GM19351 (cell line): ENCODE measurements at regions not wholly inside any gene's neighbourhood (a gene's known extent, or its start where the extent isn't known, plus 50 kb on each side); places are given as distances from the start of the nearest gene placed in this dataset.
"Not testable (repeated sequence)": the region's sequence is repeated elsewhere in the genome, so short reads cannot be mapped to it uniquely, and the experiment has no call there.

ENCODE experiments used
- ATAC-seq: cut with Tn5 transposase; IDR thresholded peaks from one replicate; pipeline ENCODE4 v1.9.1; 2021; ENCODE audit warnings: mild to moderate bottlenecking, moderate library complexity; ENCODE audit not compliant: unreplicated experiment

DNA sequence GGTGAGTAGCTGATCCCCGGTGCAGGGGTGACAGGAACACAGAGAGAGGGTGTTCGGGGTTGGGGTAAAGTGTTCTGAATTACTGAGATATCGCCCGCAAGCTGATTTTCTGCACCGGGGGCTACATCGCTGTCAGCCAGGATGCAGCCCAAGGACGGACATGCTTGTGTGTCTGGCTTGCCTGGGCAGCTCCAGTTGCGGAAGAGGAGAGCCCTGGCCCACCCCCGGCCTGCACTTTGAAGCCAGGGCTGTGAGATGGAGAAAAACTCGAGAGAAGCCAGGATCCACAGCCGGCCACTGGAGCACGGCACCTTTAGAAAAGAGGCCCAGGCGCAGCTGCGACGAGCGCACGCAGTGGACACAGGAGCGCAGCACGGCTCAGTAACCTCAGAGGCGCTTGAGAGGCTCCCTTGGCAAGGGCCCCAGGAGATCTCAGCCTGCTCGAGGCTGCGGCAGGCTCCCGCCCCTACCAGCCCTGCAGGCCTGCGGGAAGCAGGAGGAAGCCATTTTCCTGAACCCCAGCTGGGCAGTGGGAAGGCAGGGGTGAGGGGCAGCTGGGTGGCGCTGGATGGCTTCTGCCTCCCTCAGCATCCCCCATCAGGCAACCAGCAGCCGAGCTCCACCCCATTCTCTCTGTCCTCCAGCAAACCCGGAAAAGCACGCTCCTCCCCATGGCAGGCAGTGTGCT is 59.2 kb downstream of the C9orf50 start:
- no peak for ATAC-seq

DNA sequence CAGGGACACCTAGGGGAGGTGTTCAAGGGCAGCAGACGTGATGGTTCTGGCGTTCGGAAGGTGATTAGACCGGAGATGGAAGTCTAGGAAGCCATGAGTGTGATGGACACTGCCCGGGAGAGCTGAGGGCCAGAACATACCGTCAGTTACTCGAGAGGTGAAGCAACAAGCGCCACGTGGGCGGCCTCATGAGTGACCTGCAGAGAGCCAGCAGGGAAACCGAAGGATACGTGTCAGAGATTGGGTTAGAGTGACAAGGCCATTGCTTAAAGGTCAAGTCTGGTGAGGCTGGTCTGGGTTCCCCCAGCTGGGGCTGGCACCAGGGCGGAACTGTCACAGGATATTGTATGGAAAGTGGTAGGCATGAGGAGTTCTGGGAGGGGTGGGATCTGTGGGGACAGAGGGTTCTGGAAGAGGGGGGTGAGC is 60.0 kb downstream of the C9orf50 start:
- ATAC-seq: no peak

DNA sequence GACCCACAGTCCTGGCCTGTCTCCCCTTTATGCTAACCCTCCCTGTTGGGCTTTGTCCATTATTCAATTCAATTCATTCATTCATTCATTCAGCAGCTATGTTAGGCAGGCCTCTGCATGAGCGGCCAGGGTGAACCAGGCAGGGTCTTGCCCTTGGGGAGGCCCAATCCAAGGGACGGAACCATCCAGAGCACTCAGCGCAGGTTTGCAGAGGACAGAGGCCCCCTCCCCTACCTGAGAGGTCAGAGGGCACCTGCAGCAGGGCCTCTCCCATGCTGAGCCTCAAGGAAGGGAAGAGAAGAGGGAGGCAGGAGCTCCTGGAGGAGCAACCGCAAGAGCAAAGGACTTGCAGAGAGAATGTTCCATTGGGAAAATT is 61.4 kb downstream of the C9orf50 start:
- no peak for ATAC-seq

DNA sequence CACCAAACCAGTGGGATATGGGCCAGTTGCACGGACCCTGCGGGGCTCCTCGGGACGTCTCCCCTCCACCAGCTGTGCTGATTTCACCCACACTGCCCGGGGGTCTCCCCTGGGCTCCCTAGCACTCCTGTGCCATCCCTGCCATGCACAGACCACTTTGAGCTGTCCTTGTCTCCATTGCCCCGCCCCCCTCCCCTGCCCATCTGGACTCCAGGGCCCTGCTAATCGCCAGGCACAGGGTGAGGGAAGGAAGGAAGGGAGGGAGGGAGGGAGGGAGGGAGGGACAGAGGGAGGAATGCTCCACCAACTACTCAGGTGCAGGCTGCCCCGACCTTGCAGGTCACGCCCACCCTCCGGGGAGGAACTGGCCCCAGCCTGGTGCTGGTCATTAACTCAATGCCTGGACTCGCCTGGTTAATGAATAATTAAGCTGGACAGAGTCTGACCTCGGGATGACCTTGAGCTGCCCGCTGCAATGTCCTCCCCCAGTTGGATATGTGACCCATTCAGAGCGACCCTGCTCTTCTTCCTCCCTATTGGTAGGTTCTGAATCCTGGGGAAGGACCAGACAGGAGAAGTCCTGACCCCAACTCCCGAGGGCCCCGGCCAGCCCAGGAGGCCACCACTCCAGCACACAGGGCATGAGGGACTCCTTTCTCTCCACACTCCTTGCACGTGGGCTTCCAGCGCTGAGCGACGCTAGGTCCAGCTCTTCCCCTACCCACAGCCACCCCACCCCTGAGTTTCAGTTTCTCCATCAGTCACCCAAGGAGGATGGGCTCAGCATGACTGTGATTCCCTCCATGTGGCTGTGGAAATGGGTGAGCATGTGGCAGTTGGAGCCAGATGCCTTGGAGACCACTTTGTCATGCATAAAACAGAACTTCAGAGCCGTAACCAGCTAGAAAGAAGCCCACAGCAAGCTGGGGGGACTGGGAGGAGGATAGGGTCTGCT is 62.1 kb downstream of the C9orf50 start:
- no peak for ATAC-seq

DNA sequence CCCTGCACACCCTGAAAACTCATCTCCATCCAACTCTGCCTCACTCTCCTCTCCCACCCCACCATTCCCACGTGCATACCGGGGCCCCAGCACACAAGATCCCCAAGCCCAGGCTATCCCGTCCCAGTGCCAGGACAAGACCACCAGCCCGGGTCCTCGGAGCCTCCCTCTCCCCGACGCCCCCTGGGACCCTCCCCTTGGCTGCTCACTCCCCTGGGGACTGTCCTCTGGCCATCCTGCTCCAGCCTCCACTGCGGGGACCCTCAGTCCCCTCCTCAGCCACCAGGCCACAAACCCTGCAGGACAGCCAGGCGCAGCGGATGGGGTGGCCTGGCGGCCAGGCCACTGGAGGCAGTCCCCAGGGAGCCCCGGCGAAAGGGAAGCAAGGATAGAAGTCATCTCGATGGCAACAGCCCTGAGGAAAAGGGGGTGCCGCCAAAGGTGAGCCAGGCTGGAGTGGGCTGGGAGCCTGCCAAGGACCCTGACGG is 62.8 kb downstream of the C9orf50 start:
- ATAC-seq: no peak

DNA sequence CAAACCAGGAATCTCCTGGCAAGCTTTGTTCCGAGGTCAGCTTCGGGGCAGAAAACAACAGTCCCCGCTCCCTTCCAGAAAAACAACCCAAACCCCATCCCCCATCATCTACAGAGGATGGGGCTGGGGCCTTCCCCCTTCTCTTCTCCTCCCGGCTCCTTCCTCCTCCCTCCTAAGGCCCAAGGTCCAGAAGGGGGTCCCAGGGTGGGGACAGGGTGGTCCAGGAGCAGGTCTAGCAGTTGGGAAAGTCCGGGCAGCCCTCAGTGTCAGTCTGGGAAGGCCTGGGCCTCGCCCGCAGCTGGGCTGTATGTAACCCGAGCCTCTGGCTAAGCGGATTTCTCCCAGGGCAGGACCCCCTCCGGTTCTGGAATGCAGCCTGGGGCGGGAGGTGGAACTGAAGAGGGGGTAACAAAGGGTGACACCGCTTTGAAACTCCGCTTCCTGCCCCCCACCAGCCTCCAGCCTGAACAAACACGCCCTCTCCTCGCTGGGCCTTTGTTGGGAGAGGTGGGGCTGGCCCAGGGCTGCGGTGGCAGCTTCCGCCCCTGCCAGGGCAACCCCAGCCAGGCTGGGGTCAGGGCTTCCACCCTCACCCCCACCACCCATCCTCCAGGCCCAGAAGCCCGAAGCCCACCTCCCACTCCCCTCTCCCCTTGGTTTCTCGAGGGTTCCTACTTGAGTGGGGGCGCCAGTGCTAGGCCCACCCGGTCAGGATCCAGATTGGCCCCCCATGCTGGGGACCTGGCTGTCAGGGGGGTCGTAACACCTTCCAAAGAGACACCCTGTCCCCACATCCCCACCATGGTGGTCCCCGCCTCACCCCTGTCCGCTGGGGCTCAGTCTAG is 63.5 kb downstream of the C9orf50 start:
- no peak for ATAC-seq

DNA sequence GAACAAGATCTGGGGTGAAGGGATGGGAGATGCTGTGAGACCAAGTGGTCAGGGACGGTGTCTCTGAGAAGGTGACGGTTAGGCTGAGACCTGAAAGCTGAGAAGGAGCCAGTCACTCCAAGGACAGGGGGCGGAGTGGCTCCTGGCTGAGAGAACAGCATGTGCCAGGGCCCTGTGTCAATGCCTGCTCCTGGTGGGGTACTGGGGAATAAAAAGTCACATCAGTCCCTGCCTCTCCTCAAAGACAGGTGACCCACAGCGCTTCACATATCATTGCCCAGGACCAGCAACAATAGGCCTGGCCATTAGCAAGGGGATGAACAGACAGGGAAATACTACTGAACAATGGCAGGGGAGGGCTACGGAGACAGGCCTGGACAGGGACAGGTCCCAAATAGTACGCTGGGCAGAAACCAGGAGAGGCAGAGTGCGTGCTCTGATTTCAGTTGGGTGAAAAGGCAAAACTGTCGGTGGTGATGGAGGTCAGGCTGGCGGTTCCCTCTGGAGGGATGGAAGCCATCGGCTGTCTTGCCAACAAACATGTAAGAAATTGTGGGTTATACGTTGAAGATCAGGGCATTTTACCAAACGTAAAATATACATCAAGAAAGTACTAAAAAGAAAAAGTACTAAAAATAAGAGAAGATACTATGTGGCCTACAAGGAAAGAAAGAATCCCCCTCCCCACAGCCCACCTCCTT is 64.3 kb downstream of the C9orf50 start:
- ATAC-seq: no peak

DNA sequence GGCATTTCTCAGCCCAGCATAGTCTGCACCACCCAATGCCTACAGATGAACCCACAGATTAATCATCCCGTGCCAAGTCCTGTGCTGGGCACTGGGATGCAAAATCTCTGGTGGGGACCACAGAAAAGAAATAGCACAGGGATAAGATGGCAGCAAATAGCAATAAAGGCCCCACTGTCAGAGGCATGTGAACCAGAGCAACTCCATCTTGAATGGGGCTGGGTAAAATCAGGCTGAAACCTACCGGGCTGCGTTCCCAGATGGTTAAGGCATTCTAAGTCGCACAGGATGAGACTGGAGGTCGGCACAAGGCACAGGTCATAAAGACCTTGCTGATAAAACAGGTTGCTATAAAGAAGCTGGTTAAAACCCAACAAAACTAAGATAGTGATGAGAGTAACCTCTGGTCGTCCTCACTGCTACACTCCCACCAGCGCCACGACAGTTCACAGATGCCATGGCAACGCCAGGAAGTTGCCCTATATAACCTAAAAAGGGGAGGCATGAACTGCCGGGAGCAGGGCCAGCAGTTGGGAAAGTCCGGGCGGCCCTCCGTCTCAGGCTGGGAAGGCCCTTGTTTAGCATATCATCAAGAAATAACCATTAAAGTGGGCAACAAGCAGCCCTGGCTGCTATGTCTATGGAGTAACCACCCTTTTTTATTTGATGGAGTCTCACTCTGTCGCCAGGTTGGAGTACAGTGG is 65.2 kb downstream of the C9orf50 start:
- no peak for ATAC-seq

DNA sequence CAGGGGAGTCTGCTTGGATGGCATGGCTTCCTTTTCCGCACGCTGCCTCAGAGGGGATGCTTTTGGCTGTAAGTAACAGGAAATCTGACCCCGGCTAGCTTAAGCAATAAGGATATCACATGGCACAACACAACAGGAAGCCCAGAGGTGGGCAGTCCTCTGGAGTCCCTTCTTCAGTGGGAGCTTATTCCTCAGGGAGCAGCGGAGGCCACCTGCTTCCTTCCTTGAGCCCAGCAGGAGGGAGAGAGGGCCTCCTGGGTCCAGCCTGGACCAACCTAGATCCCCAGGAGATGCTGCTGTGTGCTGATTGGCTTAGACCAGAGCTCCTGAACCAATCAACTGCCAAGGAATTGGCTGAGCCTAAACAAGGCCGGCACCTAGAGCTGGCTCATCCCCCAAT is 66.3 kb downstream of the C9orf50 start:
- ATAC-seq: no peak

DNA sequence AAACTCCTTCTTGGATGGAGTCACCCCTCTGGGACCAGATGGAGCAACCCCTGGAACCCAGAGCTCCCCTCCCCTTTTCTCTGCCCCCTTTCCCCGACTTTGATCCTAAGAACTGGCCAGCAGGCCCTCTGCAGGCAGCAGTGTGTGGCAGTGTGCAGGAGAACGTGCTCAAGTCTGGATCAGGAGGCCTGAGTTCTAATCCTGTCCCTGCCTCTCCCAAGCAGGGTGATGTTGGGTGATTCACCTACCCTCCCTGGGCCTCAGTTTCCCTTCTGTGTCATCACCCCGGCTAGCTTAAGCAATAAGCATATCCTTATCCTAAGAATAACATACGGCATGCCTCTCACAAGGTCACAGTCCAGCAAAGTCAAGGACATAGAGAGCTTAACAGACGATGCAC is 67.6 kb downstream of the C9orf50 start:
- no peak for ATAC-seq

DNA sequence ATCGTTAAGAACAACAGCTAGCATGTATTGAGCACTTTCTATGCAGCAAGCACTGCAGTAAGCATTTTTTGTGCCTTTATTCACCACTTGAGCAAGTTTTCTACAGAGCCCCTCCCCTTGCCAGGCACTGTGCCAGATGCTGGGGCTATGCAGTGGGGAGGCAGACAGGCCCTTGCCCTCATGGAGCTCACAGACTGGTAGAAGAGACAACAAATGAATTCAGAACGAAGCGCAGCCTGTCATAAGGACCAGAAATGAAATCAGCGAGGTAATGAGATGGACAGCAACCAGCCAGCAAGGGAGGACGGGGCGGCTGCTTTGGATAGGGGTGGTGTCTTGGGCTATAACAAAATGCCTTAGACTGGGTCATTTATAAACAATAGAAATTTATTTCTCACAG is 68.8 kb downstream of the C9orf50 start:
- ATAC-seq: no peak

DNA sequence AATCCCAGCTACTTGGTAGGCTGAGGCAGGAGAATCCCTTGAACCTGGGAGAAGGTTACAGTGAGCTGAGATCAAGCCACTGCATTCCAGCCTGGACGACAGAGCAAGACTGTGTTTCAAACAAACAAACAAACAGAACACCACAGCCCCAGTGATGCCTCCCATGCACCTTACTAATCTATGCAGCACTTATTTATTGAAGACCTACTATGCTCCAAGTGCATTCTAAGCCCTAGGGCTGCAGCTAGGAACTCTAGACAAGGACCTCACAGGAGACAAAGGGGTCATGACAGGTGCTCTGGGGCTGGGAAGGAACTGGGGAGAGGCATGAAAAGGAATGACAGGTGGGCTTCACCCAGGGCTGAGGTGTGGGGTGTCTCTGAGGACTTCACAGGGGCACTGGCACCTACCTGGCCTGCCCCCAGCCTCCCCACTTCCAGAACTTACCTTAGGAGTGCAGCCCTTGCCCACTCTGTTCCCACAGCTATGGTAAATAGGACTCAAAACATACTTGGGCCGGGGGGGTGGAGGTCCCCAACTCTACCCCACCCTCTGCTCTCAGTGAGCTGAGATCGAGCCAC is 69.4 kb downstream of the C9orf50 start:
- no peak for ATAC-seq

DNA sequence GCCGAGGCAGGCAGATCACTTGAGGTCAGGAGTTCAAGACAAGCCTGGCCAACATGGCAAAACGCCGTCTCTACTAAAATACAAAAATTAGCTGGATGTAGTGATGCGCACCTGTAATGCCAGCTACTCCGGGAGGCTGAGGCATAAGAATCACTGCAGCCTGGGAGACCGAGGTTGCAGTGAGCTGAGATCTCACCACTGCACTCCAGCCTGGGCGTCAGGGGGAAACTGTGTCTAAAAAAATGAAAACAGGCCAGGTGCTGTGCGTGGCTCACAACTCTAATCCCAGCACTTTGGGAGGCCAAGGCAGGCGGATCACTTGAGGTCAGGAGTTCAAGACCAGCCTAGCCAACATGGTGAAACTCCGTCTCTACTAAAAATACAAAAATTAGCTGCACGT is 69.9 kb downstream of the C9orf50 start:
- ATAC-seq: not testable (repeated sequence)

DNA sequence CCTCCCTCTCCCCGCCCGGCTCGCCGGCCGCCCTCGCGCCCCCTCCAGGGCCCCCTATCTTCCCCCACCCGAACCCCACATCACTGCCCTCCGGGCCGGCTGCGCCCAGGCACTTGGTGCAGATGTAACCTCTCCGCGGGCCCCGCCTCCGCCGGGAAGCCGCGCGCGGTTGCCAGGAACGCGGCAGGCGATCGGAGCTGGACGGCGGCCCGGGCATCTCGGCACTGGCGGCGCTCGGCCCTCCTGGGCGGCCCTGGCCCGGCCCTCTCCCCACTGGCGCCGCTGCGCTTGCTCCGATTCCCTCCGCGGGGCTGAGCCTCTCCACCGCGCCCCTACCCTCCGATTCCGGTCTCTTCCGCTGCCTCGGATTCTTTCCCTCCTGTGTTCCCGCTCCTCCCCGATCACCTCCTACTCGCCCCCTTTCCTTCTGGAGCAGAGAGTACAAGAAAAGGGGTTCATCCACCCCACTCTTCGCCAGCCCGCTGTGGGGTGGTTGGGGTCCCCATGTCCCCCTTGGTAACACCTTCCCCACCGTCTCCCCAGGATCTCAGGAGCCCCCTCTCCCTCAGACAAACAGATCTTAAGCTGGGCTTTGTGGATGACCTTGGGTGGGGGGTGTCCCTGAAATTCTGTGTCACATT is 70.6 kb downstream of the C9orf50 start:
- no peak for ATAC-seq

DNA sequence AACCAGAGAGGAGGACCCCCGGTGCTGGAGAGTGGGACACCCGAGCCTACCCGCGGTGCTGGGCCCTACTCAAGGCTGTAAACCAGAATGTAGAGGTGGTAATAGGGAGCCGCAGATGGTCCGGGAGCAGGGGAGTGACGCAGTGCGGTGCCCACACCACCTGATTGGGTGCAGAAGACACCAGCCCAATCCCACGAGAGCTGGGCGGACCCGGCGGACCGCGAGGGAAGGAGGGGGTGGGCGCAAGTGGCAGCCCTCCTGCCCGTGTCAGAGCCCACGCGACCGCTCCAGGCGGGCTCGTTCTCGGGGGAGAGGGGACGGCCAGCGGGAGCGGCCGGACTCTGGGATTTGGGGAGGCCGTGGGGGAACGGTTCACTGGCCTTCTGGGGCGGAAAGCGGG is 71.2 kb downstream of the C9orf50 start:
- no peak for ATAC-seq

DNA sequence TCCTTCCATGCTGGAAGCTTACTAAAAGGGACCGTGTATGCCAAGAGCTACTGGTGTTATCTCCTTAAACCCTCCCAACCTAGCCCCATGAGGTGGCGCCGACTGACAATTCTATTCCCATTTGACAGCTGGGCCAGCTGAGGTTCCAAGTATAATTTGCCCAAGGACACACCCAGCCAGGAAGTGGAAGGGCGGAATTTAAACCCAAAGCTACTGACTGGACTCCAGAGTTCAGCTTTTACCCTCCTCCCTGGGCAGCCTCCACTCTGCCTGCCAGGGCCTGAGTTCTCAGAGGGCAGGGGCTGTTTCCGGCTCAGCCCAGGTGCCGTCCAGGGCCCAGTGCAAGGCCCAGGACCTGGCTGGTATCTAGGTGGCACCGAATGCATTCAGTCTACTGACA is 71.8 kb downstream of the C9orf50 start:
- no peak for ATAC-seq

DNA sequence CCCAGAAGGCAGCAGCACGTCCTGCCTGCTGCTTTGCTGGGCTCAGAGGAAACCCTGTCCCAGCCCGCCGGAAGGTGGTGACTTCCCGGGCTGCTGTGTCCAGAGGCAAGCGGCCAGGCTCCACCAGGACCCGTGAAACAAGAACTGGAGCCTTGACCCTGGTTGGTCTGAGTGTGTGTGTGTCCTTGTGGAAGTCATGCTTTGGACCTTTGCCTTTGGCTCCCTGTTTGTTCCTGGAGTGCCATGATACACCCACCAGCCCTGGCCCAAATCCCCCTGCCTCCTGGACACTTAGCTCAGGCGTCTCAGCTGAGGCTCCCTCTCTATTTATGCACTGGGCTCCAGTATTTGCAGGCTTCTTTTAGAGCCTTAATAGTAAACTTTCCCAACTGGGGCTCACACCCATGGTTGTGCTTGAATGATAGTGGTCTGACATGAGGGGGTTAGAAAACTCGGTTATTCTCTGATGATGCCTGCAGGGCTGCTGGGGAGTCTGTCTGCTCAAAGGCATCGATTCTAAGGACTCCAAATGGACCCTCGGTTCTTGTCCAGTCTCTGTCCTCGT is 72.2 kb downstream of the C9orf50 start:
- no peak for ATAC-seq

DNA sequence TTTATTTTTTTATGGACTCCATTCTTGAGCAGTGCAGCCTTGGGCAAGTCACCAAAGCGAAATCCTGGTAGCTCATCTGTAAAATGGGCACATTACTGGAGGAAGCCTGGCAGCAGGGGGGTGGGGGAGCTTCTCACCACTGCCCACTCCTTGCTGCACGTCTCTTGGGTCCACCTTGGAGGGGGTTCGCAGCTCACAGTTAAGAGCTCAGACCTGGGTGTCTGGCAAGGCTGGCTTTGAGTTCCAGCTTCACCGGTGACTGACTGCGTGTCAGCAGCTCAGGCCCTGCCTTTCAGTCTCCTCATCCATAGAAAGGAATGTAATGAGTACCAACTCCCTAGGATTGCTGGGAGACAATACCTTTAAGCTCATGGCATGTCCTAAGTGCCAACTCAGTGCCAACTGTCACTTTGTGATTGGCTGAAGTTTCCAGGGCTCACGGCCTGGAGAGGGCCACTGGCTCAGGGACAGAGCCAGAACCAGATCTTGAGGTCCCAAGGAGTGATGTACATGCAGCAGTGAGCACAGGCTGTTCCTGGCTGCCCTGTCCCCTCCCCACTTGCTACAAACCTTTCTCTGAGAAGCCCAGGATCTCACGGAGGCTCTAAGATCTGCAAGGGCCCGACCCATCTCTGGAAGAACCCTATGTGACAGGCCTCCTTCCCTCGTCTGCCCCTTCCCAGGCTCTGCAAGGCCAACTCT is 72.9 kb downstream of the C9orf50 start:
- no peak for ATAC-seq
